ENCODE measurements at regions not wholly inside any gene's neighbourhood (a gene's known extent, or its start where the extent isn't known, plus 50 kb on each side); places are given as distances from the start of the nearest gene placed in this dataset.

GRCh38 chr2:180191432-180192124 lies 184.5 kb upstream of the CWC22 start:
- Histone ChIP-seq H3K27me3 (ENCODE audit: control insufficient read depth, insufficient read depth, low read length) (no peaks in the 10 kb centered on the region), H3K4me3 (ENCODE audit: low read depth, low read length) (no peak overlapping the region), H3K36me3 (ENCODE audit: control insufficient read depth, insufficient read depth, low read length) (no peaks in the 10 kb centered on the region)
- no peak for DNase-seq (ENCODE audit: low read depth)
- TF ChIP-seq CTCF (IDR thresholded peaks at IDR 0.05; ENCODE audit: insufficient read depth, low read length, poor library complexity, severe bottlenecking) = no peak

GRCh38 chr2:180190851-180191250 lies 183.8 kb upstream of the CWC22 start:
- no peak for TF ChIP-seq CTCF (IDR thresholded peaks at IDR 0.05; ENCODE audit: insufficient read depth, low read length, poor library complexity, severe bottlenecking)
- H3K36me3 ChIP-seq (ENCODE audit: control insufficient read depth, insufficient read depth, low read length) = no peaks in the 10 kb centered on the region
- H3K4me3 ChIP-seq (ENCODE audit: low read depth, low read length) = no peak overlapping the region
- no peak for DNase-seq (ENCODE audit: low read depth)
- no peaks in the 10 kb centered on the region for H3K27me3 ChIP-seq (ENCODE audit: control insufficient read depth, insufficient read depth, low read length)

- H3K36me3 ChIP-seq (ENCODE audit: control insufficient read depth, insufficient read depth, low read length) = no peaks in the 10 kb centered on the region
- no peak for DNase-seq (ENCODE audit: low read depth)
Measured at GRCh38 chr2:180187611-180188010, 180.5 kb upstream of the CWC22 start.

GRCh38 chr2:180184506-180184905 lies 177.4 kb upstream of the CWC22 start:
- DNase-seq (ENCODE audit: low read depth) = peak; percentile 19
- TF ChIP-seq CTCF (IDR thresholded peaks at IDR 0.05; ENCODE audit: insufficient read depth, low read length, poor library complexity, severe bottlenecking) = no peak
- H3K4me3 ChIP-seq (ENCODE audit: low read depth, low read length) = no peak overlapping the region
- no peaks in the 10 kb centered on the region for H3K36me3 ChIP-seq (ENCODE audit: control insufficient read depth, insufficient read depth, low read length)
- H3K27me3 ChIP-seq (ENCODE audit: control insufficient read depth, insufficient read depth, low read length) = no peaks in the 10 kb centered on the region

More at GRCh38 chr2:180187611-180188010, 180.5 kb upstream of the CWC22 start:
- H3K4me3 ChIP-seq (ENCODE audit: low read depth, low read length) = no peak overlapping the region
- H3K27me3 ChIP-seq (ENCODE audit: control insufficient read depth, insufficient read depth, low read length) = no peaks in the 10 kb centered on the region
- TF ChIP-seq CTCF (IDR thresholded peaks at IDR 0.05; ENCODE audit: insufficient read depth, low read length, poor library complexity, severe bottlenecking) = no peak

GRCh38 chr2:180180511-180180910 lies 173.4 kb upstream of the CWC22 start:
- DNase-seq (ENCODE audit: low read depth) = no peak
- no peak for TF ChIP-seq CTCF (IDR thresholded peaks at IDR 0.05; ENCODE audit: insufficient read depth, low read length, poor library complexity, severe bottlenecking)
- no peak overlapping the region for H3K4me3 ChIP-seq (ENCODE audit: low read depth, low read length)
- no peaks in the 10 kb centered on the region for H3K36me3 ChIP-seq (ENCODE audit: control insufficient read depth, insufficient read depth, low read length)
- no peaks in the 10 kb centered on the region for H3K27me3 ChIP-seq (ENCODE audit: control insufficient read depth, insufficient read depth, low read length)

- Histone ChIP-seq H3K4me3 (ENCODE audit: low read depth, low read length) (no peak overlapping the region), H3K36me3 (ENCODE audit: control insufficient read depth, insufficient read depth, low read length) (no peaks in the 10 kb centered on the region), H3K27me3 (ENCODE audit: control insufficient read depth, insufficient read depth, low read length) (no peaks in the 10 kb centered on the region)
- TF ChIP-seq CTCF (IDR thresholded peaks at IDR 0.05; ENCODE audit: insufficient read depth, low read length, poor library complexity, severe bottlenecking) = no peak
- DNase-seq (ENCODE audit: low read depth) = no peak
Measured at GRCh38 chr2:180177534-180177933, 170.4 kb upstream of the CWC22 start.

Measured in kidney epithelial cell (primary cell).